HG03066 (cell line): ENCODE measurements at regions not wholly inside any gene's neighbourhood (a gene's known extent, or its start where the extent isn't known, plus 50 kb on each side); places are given as distances from the start of the nearest gene placed in this dataset.

Experiments used
- ATAC-seq: cut with Tn5 transposase; IDR thresholded peaks from one replicate; pipeline ENCODE4 v1.9.1; 2021; ENCODE audit warnings: low read depth; ENCODE audit not compliant: unreplicated experiment

DNA sequence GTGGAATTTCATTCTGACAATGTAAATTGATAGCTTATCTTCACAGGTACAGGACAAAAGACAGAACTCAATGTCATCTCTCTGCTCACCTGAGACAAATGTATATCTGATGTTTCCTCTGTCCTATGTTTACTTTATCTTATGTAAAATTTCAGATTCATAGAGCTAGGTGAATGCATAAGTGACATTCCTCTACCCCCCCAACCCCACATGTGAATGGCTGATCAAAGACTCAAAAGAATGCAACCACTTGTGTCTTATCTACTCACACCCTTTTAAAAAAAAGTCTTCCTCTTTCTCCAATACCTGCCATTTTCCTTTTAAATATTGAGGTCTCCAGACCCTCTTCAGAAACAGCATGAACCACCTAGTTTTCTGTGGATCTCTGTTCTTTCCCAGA, 736.6 kb upstream of the SEL1L start:
- ATAC-seq, result no peak

GRCh38 chr14:82298811-82299210, 765.2 kb upstream of the SEL1L start:
- ATAC-seq, result no peak

- ATAC-seq, result no peak
Observed at GRCh38 chr14:82309199-82309598, 775.5 kb upstream of the SEL1L start.

DNA sequence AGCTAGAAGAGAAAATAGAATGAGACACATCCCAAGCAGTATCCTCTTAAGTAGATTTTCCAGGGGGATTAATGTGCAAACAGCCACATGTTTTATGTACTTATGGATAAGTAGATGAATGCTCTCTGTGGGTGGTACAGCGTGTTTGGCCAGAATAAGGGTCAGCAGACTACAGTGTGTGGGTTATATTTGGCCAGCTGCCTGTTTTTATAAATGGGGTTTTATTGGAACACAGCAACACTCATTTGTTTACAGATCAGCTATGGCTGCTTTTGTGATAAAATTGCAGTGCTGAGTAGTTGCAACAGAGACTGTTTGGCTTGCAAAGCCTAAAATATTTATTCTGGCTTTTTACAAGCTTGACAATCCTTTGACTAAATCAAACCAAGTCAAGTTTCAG, 780.2 kb upstream of the SEL1L start:
- no peak for ATAC-seq

GRCh38 chr14:82328442-82328841, 794.8 kb upstream of the SEL1L start:
- ATAC-seq, result no peak

DNA sequence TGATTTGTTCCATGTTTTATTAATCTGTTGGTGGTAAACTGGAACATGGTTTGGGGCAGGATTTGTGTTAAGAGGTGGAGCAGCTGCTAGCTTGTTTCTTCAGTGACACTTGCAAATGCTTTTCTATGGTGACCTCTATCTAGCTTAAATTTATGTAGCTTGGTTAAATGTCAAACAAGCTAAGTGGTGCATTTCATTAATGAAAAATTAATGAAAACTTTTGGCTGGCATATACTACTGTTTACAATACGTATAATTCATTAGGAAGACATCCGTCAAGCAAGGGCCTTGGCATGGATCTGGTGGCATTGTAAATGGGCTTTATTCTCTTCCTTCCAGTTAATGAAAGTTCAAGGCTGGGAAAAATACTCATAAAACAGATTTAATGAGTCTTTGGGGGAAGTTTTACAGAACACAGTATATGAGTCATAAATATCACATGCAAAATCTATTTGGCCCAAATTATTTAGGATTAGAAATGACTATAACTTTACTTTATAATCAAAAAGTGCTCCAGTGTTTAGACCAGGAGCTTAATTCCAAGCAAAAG, 807.7 kb upstream of the SEL1L start:
- no peak for ATAC-seq

DNA sequence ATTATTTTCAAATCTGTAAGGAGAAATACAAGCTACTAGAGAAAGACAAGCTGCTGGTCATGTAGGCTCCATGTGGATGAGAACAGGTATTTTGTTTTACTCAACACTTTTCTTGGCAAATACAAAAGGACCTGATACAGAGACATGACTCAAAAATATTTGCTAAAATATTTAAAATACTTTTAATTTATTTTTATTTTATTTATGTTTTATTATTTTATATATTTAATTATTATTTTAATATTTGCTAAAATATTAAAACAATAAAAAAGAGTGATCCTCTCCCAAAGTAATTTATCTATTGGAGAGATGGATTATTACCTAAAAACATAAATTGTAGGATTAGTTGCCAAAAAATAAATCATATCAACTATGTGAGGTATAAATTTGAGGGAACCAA, 808.9 kb upstream of the SEL1L start:
- no peak for ATAC-seq

DNA sequence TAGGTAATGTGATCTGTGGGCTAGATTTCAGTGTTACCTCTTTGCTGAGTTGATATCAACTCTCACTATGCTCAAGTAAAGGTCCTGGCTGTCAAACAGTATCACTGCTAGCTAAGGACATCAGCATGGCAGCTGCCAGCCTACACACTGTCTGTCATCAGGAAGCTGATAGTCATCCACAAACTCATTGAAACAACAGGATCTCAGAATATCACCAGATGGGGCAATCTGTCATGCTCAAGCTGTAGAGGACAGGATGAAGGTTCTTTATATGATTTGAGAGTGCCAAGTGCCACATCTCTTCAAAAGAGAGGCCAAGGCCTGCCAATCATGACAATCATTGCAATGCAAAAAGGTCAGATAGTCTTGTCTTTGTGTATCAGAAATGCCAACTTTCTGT, 811.5 kb upstream of the SEL1L start:
- ATAC-seq, result no peak

DNA sequence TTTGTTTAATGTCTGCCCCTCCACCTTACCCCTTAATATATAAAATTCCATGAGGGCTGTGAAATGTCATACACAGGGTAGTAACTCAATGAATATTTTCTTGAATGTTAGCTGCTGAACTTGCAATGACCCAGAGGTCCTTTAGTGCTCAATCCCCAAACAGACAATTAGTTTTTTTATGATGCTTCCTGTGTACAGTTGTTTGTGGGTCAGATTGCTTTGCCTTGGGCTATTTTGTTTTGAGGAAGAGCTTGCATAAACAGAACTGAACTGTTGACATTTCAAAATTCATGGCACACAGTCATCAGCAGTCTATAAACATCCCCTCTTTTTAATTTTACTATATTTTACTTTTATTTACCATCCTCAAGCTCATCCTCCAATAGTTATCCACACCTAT, 820.5 kb upstream of the SEL1L start:
- ATAC-seq, result no peak

DNA sequence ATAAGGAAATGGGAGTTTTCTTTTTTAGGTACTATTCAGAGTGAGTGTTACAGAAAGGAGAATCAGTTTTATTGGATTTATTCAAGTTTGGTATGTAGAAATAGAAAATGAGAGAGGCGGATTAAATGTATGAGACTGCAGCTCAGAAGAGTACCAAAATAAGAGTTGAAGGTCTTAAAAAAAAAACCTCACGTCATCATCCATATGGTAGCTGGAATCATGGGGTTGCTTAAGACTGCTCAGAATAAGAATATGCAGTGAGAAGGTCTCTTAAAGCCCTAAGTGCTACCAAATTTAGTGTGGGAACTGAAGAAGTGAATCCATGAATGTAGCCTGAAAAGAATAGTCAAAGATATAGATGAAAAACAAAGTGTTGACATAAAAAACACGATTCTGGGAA, 825.5 kb upstream of the SEL1L start:
- no peak for ATAC-seq

- no peak for ATAC-seq
Observed at GRCh38 chr14:82362452-82362851, 828.8 kb upstream of the SEL1L start.

DNA sequence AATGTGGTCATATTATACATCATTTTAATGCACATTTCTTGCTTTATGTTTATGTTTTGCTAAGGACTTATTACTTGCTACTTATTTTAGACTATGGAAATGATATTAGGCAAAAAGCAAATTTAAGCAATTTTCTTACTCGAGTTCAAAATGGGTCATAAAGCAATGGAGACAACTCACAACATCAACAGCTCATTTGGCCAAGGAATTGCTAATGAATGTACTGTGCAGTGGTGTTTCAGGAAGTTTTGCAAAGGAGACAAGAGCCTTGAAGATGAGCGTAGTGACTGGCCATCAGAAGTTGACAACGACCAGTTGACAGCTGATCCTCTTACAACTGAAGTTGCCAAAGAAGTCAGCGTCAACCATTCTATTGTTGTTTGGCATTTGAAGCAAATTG, 831.8 kb upstream of the SEL1L start:
- no peak for ATAC-seq

- ATAC-seq, result no peak
Observed at GRCh38 chr14:82366803-82367202, 833.1 kb upstream of the SEL1L start.

DNA sequence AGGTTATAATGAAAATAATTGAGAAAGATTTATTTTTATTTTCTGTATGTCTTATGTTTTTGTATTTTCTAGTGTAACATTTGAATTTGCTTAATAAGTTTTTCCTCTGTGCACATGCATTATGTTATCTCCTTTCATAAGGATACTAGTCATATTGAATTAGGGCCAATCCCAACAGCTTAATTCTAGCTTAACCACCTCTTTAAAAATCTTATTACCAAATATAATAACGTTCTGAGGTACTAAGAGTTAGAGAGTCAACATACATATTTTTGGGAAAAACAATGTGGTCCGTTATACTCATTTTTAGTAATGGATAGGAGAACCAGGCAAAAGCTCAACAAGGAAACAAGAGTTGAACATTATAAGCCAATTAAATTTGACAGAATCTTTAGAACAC, 845.6 kb upstream of the SEL1L start:
- ATAC-seq, result no peak

DNA sequence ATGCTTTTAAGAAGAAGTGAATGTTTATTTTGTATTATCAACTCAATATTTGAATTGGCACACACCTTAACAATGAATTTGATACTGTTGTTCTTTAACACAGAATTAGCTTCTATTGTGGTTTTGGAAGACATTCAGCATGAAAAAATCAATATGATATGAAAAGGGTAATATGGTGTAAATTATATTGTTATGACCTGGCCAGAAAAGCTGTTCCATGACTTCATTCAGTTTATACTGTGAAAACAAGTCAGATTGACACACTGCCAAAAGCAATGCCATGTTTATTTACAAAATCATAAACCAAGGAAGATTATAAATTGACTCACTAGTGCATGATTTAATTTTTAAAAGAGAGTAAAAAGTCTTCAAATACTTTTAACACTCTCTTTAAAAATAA, 851.4 kb upstream of the SEL1L start:
- no peak for ATAC-seq

DNA sequence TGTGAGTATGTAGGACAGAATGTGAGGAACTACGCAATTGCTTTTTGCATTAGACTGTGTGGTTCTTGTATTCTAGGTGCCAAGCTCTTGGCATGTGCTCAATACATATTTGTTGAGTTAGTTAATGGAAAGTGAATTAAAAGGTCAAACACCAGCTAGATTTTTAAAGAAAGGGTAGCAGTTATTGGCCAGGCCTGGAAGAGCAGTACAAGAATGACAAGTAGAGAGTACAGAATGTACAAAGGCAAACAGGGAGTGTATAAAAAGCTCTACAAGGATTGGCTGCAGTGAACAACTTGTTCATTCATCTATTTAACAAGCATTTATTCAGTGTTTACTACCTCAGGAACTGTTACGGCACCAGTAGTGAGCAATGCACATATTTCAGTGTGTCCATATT, 854.0 kb upstream of the SEL1L start:
- ATAC-seq, result no peak

- ATAC-seq, result no peak
Observed at GRCh38 chr14:82388488-82388887, 854.8 kb upstream of the SEL1L start.

- ATAC-seq, result no peak
Observed at GRCh38 chr14:82390586-82390985, 856.9 kb upstream of the SEL1L start.

DNA sequence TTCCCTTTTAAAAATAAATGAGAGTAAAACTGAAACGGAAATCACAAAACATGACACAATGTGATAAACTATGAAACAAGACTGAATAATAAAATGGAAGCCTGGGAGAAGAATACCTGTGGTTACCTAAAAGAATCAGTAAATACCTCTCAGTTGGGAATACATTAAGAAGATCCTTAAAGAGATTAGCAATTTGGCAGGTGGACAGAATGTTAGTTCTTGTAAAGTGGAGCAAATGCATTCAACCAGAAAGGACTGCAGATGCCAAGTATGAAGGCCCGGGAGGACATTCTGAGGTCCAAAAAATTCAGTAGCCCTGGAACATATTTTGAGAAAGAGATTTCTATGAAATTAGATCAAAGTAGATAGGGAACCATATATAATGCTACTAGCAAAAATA, 861.3 kb upstream of the SEL1L start:
- ATAC-seq, result no peak

DNA sequence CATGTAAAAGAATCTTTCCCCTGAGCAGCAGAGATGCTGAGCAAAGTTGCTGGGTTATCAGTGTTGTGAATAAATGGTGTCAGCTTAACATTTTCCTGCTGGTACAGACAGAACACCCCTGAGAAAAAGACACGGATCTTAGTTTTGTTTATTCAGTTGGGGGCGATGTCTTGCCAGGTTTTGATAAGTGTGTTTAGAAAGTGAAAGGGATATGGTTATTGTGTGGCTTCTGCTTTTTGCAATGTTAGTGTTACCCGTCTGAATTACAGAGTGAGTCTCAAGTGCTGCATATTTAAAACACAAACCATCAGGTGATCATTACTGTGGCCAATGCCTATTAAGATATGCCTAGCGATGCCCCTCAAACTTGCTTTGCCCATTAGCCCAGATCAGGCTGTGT, 864.6 kb upstream of the SEL1L start:
- ATAC-seq, result no peak

GRCh38 chr14:82403987-82404386, 870.3 kb upstream of the SEL1L start:
- no peak for ATAC-seq

DNA sequence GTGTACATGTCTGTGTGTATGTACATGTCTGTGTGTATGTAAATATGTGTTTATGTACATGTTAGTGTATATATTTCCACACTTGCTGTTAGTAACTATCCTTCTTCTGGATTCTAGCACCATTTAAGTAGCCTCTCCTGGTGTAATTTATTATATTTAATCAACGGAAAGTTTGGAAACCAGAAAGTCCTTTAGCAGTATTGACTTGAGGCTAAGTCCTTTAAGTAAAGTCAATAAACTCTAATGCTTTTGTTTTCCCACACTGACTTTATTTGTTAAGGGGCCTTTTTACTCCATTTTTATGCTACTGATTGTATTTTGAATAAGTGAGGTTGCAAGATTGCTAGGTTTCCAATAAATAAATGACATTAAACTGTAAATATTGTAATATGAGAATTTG, 876.4 kb upstream of the SEL1L start:
- no peak for ATAC-seq

GRCh38 chr14:82411298-82411697, 877.6 kb upstream of the SEL1L start:
- no peak for ATAC-seq
